ENCODE measurements at regions not wholly inside any gene's neighbourhood (a gene's known extent, or its start where the extent isn't known, plus 50 kb on each side); places are given as distances from the start of the nearest gene placed in this dataset.

DNA sequence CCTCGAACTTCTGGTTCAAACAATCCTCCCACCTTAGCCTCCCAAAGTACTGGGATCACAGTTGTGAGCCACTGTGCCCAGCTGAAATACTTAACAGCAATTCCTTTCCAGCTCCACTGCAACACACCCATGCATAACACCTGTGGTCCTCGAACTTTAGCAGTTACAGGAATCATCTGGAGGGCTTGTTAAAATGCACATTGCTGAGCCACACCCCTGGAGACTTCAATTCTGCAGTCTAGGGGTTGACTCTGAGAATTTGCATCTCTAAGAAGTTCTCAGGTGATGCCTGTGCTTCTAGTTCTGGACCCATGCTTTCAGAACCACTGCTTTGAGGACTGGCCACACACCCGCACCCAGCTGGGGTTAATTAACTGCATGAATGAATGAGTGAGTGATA is 53.1 kb upstream of the UBL3 start:
- DNase-seq (ENCODE audit: low read depth), result no peak

DNA sequence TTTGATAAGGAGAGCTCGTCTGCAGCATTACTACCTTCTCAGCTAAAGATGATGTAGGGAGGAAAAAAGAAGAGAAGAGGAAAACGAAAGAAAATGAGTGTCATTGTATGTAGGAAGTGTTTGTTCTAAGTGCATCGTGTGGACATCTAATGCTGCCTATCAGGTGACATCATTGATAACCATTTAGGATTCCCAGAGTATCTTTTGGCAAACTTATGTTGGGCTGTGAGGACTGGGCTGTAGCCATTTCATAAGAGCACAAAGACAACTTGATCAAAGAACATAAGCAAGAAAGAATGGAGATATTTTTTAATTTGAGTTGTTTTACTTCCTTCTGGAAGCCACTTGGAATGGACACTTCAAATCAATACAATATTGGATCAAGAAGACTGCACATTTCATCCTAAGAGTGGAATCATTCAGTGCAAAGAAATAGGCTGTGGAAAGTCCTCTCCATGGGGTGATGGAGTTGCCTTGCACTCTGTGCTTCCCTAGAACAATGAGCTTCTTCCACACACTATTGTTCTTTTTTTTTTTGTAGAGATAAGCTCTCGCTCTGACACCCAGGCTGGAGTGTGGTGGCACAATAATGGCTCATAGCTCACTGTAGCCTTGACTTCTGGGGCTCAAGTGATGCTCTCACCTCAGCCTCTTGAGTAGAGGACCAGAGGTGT is 52.4 kb upstream of the UBL3 start:
- no peak for DNase-seq (ENCODE audit: low read depth)

DNA sequence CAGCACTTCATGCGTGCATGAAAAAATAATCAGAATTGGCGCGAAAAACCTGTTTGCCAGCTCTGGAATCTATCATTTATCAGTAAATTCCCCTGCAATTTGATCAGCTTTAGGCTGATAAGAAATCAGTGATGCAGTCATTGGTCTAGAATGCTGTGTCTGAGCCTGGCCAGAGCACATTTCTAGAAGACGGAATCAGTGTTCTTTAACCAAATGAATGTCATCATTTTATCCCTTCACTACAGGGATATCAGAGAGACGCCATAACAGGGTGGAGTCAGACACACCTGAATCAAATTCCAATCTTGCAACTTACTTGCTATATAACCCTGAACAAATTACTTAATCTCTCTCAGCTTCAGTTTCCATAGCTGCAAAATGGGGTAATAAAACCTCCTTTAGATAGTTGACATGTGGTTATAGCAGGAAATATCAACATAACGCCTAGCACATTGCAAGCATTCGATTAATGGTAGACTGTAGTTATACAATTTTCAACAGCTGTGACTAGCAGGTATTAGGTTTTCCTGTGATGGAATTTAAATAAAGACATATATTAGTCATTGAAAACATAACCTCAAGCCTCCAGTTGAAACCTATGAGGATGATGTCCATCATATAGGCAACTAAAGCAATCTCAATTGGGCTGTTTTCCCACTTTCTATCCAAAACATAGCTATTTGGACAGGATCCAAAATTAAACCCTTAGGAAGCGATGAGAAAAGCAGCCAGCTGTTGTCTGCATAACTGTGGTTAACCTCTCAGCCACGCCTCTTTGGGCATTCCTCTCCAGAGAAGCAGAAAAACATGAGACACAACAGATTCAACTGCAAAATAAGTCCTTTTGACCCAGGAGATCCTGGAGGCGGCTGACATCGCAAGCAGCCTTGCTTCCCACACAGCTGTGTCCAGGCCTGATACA is 51.6 kb upstream of the UBL3 start:
- DNase-seq (ENCODE audit: low read depth), result no peak
